RWPE1 (cell line): ENCODE measurements at regions not wholly inside any gene's neighbourhood (a gene's known extent, or its start where the extent isn't known, plus 50 kb on each side); places are given as distances from the start of the nearest gene placed in this dataset.

ENCODE experiments used
- CTCF ChIA-PET: fragments of 350-600 bp; sonication (Branson Sonifier 250); formaldehyde crosslinking; extraction: SDS; loops from one replicate; lab custom pipeline; 2021; lab: Yijun Ruan, JAX
- POLR2A ChIA-PET: fragments of 400-600 bp; formaldehyde crosslinking; extraction: SDS; loops from one replicate; lab custom pipeline; 2020; ENCODE audit warnings: antibody characterized with exemption; ENCODE audit not compliant: low non-redundant PET; lab: Yijun Ruan, JAX
- DNase-seq: peaks from one replicate; pipeline ENCODE4 v3.0.0; 2012; ENCODE audit warnings: low spot score
- H3K27ac ChIP-seq: fragments of 450-650 bp; 2 replicates; pipeline ENCODE4 v1.5.1; 2017
- TF ChIP-seq, protein P1 (sequence below): fragments of 450-650 bp; conservative IDR thresholded peaks from 2 replicates; pipeline ENCODE4 v1.5.1; 2017; ENCODE audit warnings: low read depth, mild to moderate bottlenecking

DNA sequence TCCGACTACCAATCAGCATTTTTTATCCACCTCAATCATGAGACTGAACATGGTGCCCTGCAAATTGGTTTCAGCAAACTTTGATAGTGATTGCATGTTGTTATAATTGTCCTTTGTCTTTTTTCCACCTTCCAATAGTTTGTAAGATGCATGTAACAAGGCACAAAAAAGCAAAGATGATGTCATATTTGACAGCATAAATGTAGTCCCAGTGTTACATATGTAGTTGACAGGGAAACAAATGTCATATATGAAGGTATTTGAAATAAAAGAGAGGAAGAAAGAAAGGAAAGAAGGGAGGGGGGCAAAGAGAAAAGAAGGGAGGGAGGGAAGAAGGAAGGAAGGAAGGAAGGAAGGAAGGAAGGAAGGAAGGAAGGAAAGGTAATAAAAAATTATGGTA lies 441.7 kb upstream of the CPEB2 start:
- ChIA-PET POLR2A (no interaction called here), CTCF (no interaction called here)
- TF ChIP-seq, protein P1, sequence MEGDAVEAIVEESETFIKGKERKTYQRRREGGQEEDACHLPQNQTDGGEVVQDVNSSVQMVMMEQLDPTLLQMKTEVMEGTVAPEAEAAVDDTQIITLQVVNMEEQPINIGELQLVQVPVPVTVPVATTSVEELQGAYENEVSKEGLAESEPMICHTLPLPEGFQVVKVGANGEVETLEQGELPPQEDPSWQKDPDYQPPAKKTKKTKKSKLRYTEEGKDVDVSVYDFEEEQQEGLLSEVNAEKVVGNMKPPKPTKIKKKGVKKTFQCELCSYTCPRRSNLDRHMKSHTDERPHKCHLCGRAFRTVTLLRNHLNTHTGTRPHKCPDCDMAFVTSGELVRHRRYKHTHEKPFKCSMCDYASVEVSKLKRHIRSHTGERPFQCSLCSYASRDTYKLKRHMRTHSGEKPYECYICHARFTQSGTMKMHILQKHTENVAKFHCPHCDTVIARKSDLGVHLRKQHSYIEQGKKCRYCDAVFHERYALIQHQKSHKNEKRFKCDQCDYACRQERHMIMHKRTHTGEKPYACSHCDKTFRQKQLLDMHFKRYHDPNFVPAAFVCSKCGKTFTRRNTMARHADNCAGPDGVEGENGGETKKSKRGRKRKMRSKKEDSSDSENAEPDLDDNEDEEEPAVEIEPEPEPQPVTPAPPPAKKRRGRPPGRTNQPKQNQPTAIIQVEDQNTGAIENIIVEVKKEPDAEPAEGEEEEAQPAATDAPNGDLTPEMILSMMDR: no peak
- DNase-seq: no peak
- H3K27ac ChIP-seq: no peak overlapping the region

DNA sequence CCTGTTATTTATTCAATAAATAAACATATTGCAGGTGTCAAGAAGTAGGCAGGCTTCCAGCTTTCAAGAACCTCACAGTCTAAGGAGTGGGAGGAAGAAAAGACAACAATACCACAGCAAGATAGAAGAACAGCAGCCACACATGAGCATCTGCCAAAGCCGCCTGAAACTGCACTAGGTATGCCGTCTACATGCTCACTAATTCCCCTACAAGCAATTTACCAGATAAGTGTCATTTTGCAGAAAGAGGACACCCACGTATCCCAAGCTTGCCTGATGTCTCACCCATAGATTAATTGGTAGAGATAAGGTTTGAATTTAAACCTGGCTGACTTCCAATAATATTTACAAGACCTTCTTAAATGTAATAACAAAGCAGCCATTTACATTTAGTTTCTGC lies 439.4 kb upstream of the CPEB2 start:
- ChIA-PET CTCF (interaction anchor here (0.5 kb wide), 1 partner anchor 447 kb away, joined by 3 read pairs; no protein-coding TSS in a partner anchor), POLR2A (no interaction called here)
- DNase-seq: no peak
- TF ChIP-seq, protein P1: no peak
- no peak overlapping the region for H3K27ac ChIP-seq

DNA sequence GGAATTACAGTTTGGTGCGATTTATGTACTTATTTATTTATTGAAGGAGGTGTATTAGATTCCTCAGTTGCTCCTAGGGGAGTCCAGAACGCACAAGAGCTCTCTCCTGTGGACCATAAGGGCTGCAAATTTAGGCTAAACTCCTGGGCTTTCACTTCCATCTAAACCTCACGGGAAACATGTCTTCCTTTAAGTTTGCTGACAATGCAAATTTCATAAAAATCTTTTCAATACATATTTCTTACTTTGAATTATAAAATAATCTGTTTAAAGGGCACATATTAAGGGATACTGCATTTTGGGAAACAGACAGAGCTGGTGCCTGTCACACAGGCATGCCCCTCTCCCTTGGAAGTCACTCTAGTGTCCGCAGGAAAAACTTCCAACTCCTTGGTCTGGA lies 438.0 kb upstream of the CPEB2 start:
- DNase-seq: no peak
- ChIA-PET CTCF (interaction anchor here (0.7 kb wide), 1 partner anchor 166 kb away, joined by 4 read pairs; no protein-coding TSS in a partner anchor), POLR2A (no interaction called here)
- no peak overlapping the region for H3K27ac ChIP-seq
- TF ChIP-seq, protein P1: no peak

DNA sequence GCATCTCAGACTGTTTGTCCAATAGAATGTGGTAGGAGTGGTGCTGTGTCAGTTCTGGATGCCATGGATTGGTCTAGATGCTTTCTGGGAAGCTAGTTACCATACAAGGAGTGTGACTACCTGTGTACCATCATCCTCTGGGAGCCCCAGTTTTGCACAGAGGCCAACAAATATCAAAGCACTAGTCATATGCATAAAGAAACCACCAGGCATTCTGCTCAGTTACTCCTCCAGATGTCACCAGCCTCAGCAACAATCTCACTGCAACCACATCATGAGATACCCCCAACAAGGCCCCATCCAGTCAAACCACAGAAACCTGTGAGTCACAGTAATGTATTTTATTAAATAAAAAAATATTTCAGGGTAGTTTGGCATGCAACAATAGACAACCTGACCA lies 435.8 kb upstream of the CPEB2 start:
- TF ChIP-seq, protein P1: no peak
- POLR2A ChIA-PET: no interaction called here
- CTCF ChIA-PET: no interaction called here
- no peak for DNase-seq
- no peak overlapping the region for H3K27ac ChIP-seq

DNA sequence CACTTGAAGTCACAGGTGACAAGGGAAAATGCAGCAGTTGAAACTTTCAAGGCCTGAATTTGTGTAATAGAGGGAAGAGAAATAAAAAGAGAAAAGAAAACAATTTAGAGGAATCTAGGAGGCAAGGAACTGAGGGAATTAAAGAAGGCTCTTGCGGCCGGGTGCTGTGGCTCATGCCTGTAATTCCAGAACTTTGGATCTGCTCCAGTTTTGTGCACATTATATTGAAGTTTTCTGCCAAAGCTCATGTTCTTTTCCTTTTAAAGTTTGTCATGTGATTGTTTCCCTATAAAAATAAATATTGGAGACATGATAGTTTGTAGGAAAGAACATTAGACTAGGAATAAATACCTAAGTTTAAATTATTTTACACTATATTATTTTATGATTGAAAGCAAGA lies 433.9 kb upstream of the CPEB2 start:
- DNase-seq: no peak
- POLR2A ChIA-PET: no interaction called here
- TF ChIP-seq, protein P1: no peak
- CTCF ChIA-PET: no interaction called here
- no peak overlapping the region for H3K27ac ChIP-seq

DNA sequence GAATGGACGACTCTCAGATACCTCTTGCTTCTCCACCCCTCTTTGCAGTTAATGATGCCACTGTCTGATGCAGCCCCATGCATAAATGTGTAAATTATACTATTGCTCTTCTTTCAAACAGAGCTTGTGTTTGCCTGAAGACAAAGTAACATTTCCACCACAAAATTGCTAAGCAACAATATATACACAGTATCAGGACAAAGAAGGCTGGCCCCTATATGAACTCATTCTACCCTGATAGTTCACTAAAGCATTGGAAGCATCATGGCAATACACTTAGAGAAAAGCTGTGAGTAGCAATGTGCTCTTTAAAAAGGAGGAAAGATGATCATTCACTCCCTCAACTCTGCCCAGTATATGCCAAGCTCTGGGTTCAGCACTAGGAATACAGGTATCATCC lies 427.0 kb upstream of the CPEB2 start:
- POLR2A ChIA-PET: no interaction called here
- CTCF ChIA-PET: no interaction called here

More for the DNA sequence above, 427.0 kb upstream of the CPEB2 start:
- no peak for DNase-seq
- TF ChIP-seq, protein P1: no peak
- H3K27ac ChIP-seq: no peak overlapping the region
